RWPE1 (cell line): ENCODE measurements at regions not wholly inside any gene's neighbourhood (a gene's known extent, or its start where the extent isn't known, plus 50 kb on each side); places are given as distances from the start of the nearest gene placed in this dataset.

ENCODE experiments used
- CTCF ChIA-PET: fragments of 350-600 bp; sonication (Branson Sonifier 250); formaldehyde crosslinking; extraction: SDS; loops from one replicate; lab custom pipeline; 2021; lab: Yijun Ruan, JAX
- POLR2A ChIA-PET: fragments of 400-600 bp; formaldehyde crosslinking; extraction: SDS; loops from one replicate; lab custom pipeline; 2020; ENCODE audit warnings: antibody characterized with exemption; ENCODE audit not compliant: low non-redundant PET; lab: Yijun Ruan, JAX
- DNase-seq: peaks from one replicate; pipeline ENCODE4 v3.0.0; 2012; ENCODE audit warnings: low spot score
- H3K27ac ChIP-seq: fragments of 450-650 bp; 2 replicates; pipeline ENCODE4 v1.5.1; 2017
- TF ChIP-seq, protein P1 (sequence below): fragments of 450-650 bp; conservative IDR thresholded peaks from 2 replicates; pipeline ENCODE4 v1.5.1; 2017; ENCODE audit warnings: low read depth, mild to moderate bottlenecking

DNA sequence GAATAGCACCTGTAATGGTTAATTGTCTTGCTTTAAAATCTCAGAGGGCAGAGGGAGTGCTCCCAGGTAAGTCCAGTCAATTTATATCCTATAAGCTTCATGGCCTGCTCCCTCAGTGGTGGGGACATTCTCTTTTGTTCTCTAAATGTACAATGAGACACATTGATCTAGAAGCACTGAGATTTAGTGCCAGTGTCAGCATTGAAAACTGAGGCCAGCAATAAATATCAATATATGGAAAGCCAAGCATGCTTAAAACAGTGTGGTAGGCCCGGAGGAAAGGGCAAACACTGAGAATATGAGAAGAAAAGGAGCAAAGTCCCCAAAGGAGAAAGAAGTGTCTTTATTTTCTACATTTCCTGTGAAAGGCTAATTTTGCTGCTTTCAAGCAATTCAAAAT lies 68.4 kb upstream of the CCN2 start:
- CTCF ChIA-PET = no interaction called here
- TF ChIP-seq, protein P1, sequence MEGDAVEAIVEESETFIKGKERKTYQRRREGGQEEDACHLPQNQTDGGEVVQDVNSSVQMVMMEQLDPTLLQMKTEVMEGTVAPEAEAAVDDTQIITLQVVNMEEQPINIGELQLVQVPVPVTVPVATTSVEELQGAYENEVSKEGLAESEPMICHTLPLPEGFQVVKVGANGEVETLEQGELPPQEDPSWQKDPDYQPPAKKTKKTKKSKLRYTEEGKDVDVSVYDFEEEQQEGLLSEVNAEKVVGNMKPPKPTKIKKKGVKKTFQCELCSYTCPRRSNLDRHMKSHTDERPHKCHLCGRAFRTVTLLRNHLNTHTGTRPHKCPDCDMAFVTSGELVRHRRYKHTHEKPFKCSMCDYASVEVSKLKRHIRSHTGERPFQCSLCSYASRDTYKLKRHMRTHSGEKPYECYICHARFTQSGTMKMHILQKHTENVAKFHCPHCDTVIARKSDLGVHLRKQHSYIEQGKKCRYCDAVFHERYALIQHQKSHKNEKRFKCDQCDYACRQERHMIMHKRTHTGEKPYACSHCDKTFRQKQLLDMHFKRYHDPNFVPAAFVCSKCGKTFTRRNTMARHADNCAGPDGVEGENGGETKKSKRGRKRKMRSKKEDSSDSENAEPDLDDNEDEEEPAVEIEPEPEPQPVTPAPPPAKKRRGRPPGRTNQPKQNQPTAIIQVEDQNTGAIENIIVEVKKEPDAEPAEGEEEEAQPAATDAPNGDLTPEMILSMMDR = no peak
- H3K27ac ChIP-seq = no peak overlapping the region
- POLR2A ChIA-PET = no interaction called here
- DNase-seq = no peak

DNA sequence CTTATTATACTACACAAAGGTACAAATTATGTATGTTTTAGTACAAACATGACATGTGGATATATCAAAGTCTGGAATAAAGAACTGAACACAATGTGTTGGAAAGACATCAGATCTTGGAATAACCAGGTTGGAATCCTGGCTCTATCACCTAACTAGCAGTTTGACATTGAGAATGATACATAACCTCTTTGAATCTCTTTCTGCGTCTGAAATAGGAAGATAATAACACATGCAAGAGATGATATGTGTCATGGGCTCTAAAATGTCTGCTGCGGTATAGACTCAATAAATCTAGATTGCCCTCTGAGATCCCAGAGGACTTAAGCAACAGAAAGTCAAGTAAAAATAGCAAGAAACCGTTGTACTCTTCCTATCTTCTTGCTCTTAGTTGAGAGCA lies 66.8 kb upstream of the CCN2 start:
- no peak overlapping the region for H3K27ac ChIP-seq
- CTCF ChIA-PET = no interaction called here
- POLR2A ChIA-PET = no interaction called here
- TF ChIP-seq, protein P1 = no peak
- DNase-seq = no peak

GRCh38 chr6:132016396-132016795 lies 65.2 kb upstream of the CCN2 start:
- no peak for DNase-seq
- H3K27ac ChIP-seq = no peak overlapping the region
- POLR2A ChIA-PET = no interaction called here
- CTCF ChIA-PET = interaction anchor here (0.6 to 0.7 kb wide), 2 partner anchors 12 to 13 kb away, joined by 4 to 5 read pairs; no protein-coding TSS in a partner anchor
- TF ChIP-seq, protein P1 = no peak

DNA sequence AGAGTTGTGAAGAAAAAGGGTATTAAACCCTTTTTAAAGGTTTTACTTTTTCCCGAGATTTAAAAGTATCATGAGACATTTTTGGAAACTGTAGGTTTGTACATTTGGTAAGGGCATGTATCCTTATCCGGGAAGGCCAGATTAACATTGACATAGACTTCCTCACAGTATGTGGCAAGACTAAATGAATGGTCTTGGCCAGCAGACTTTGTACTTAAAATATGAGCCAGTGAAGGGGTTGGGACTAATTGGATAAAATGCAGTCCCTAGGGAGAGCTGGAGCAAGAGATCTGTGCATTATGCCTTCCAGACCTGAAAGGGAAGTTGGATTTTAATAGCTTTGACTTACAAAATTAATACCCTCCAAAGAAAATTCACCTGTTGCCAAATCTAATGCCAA lies 60.4 kb upstream of the CCN2 start:
- H3K27ac ChIP-seq = no peak overlapping the region
- TF ChIP-seq, protein P1 = no peak
- DNase-seq = no peak
- CTCF ChIA-PET = no interaction called here
- POLR2A ChIA-PET = no interaction called here

- TF ChIP-seq, protein P1 = no peak
- H3K27ac ChIP-seq = no peak overlapping the region
- POLR2A ChIA-PET = no interaction called here
- no peak for DNase-seq
- CTCF ChIA-PET = interaction anchor here (0.7 kb wide), 1 partner anchor 1242 kb away, joined by 3 read pairs; no protein-coding TSS in a partner anchor
Observed at GRCh38 chr6:132009175-132009574, 58.0 kb upstream of the CCN2 start.

GRCh38 chr6:132007474-132008190 lies 56.5 kb upstream of the CCN2 start:
- no peak overlapping the region for H3K27ac ChIP-seq
- POLR2A ChIA-PET = no interaction called here
- TF ChIP-seq, protein P1 = no peak
- DNase-seq = no peak
- CTCF ChIA-PET = interaction anchor here (0.6 to 0.7 kb wide), 2 partner anchors 83 to 371 kb away, joined by 3 read pairs; no protein-coding TSS in a partner anchor
